Esophagus squamous epithelium (tissue), 4 donors: ENCODE measurements at regions not wholly inside any gene's neighbourhood (a gene's known extent, or its start where the extent isn't known, plus 50 kb on each side); places are given as distances from the start of the nearest gene placed in this dataset.

Source experiments
- POLR2A ChIP-seq, 4 donors: fragments of 450-650 bp; IDR thresholded peaks; one replicate each; pipeline ENCODE4 v1.6.1; 2017; ENCODE audit warnings: antibody characterized with exemption in 4 of 4, mild to moderate bottlenecking in 4 of 4, moderate library complexity in 3 of 4
- TF ChIP-seq, protein P1 (sequence below), 6 experiments: fragments of 450-650 bp in 4 of 6; fragments of 200-600 bp in 2 of 6; sonication (generic) in 2 of 6; IDR thresholded peaks; one replicate each; pipeline ENCODE4 v1.5.1; 2016 to 2019; ENCODE audit warnings: antibody characterized with exemption in 6 of 6, mild to moderate bottlenecking in 4 of 6, moderate library complexity in 4 of 6

GRCh38 chr18:66722671-66723070, 118.8 kb upstream of the CDH19 start:
- TF ChIP-seq, protein P1, sequence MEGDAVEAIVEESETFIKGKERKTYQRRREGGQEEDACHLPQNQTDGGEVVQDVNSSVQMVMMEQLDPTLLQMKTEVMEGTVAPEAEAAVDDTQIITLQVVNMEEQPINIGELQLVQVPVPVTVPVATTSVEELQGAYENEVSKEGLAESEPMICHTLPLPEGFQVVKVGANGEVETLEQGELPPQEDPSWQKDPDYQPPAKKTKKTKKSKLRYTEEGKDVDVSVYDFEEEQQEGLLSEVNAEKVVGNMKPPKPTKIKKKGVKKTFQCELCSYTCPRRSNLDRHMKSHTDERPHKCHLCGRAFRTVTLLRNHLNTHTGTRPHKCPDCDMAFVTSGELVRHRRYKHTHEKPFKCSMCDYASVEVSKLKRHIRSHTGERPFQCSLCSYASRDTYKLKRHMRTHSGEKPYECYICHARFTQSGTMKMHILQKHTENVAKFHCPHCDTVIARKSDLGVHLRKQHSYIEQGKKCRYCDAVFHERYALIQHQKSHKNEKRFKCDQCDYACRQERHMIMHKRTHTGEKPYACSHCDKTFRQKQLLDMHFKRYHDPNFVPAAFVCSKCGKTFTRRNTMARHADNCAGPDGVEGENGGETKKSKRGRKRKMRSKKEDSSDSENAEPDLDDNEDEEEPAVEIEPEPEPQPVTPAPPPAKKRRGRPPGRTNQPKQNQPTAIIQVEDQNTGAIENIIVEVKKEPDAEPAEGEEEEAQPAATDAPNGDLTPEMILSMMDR (IDR thresholded peaks at IDR 0.05), result no peak
- no peak for TF ChIP-seq POLR2A (IDR thresholded peaks at IDR 0.05)
